ENCODE measurements at regions not wholly inside any gene's neighbourhood (a gene's known extent, or its start where the extent isn't known, plus 50 kb on each side); places are given as distances from the start of the nearest gene placed in this dataset.
"Not testable (repeated sequence)": the region's sequence is repeated elsewhere in the genome, so short reads cannot be mapped to it uniquely, and the experiment has no call there.

- in situ Hi-C loops (cut with HindIII; ENCODE audit: low sequenced_read_pairs); H3K4me3 ChIP-seq (ENCODE audit: low read depth, low read length); DNase-seq (ENCODE audit: low read depth, low spot score): not testable (repeated sequence)
Observed at GRCh38 chr20:30574337-30574736, 683.1 kb upstream of the DEFB115 start.

DNA sequence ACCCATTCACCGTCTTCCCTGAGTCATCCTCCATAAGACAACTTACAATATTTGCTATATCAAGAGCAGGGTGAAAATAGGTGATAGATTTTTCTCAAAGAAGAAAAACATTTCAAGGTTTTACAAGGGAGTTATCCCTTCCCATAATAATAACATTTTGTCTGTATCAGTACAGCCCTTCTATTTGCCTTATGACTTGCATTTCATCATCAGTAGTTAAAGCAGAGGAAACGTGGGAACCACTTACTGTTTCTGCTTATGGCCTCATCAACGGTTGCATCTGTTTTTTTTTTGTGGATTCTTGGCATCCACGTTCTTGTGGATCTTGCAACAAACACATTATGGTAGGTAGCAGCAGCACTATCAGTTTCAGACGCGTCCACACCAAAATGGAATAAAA is 678.4 kb upstream of the DEFB115 start:
- DNase-seq (ENCODE audit: low read depth, low spot score); in situ Hi-C loops (cut with HindIII; ENCODE audit: low sequenced_read_pairs); H3K4me3 ChIP-seq (ENCODE audit: low read depth, low read length): not testable (repeated sequence)

GRCh38 chr20:30579824-30580438 is 677.5 kb upstream of the DEFB115 start:
- H3K4me3 ChIP-seq (ENCODE audit: low read depth, low read length), result peak overlapping the region; percentile 22
- peak; percentile 13 for DNase-seq (ENCODE audit: low read depth, low spot score)
- in situ Hi-C loops (cut with HindIII; ENCODE audit: low sequenced_read_pairs), result not testable (repeated sequence)

DNA sequence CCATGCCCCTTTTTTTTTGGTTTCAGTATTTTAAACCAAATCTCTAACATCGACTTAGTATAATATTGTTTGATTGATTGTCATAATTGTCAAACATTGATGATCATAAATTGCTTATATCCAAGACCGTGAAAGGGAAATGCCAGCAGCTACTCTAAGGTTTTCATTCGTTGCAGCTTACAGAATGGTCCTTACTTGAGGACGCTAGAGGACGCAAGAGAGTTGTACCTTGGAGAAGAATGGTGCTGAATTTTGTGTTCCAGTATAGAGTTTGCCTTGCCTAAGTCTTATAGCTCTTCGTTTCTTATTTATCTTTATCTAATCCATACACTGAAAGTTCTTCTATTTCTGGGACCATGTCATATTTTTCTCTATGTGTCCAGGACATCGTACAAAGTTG is 675.6 kb upstream of the DEFB115 start:
- H3K4me3 ChIP-seq (ENCODE audit: low read depth, low read length); DNase-seq (ENCODE audit: low read depth, low spot score); in situ Hi-C loops (cut with HindIII; ENCODE audit: low sequenced_read_pairs): not testable (repeated sequence)

DNA sequence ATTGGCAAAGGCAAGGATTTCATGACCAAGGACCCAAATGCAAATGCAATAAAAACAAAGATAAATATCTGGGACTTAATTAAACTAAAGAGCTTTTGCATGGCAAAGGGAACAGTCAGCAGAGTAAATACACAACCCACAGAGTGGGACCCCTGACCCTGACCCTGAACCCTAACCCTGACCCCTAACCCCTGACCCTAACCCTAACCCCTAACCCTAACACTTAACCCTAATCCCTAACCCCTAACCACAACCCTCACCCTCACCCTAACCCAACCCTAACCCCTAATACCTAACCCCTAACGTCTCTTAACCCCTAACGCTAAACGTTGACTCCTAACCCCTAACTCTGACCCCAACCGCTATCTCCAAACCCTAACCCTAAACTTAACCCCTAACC is 673.1 kb upstream of the DEFB115 start:
- DNase-seq (ENCODE audit: low read depth, low spot score); in situ Hi-C loops (cut with HindIII; ENCODE audit: low sequenced_read_pairs); H3K4me3 ChIP-seq (ENCODE audit: low read depth, low read length): not testable (repeated sequence)

- DNase-seq (ENCODE audit: low read depth, low spot score); H3K4me3 ChIP-seq (ENCODE audit: low read depth, low read length); in situ Hi-C loops (cut with HindIII; ENCODE audit: low sequenced_read_pairs): not testable (repeated sequence)
Observed at GRCh38 chr20:30585244-30585796, 672.1 kb upstream of the DEFB115 start.

GRCh38 chr20:30586178-30586577 is 671.3 kb upstream of the DEFB115 start:
- DNase-seq (ENCODE audit: low read depth, low spot score); H3K4me3 ChIP-seq (ENCODE audit: low read depth, low read length); in situ Hi-C loops (cut with HindIII; ENCODE audit: low sequenced_read_pairs): not testable (repeated sequence)

GRCh38 chr20:30593572-30593971 is 663.9 kb upstream of the DEFB115 start:
- no peak for DNase-seq (ENCODE audit: low read depth, low spot score)
- in situ Hi-C loops (cut with HindIII; ENCODE audit: low sequenced_read_pairs), result no loop called here
- TF ChIP-seq, protein P1, sequence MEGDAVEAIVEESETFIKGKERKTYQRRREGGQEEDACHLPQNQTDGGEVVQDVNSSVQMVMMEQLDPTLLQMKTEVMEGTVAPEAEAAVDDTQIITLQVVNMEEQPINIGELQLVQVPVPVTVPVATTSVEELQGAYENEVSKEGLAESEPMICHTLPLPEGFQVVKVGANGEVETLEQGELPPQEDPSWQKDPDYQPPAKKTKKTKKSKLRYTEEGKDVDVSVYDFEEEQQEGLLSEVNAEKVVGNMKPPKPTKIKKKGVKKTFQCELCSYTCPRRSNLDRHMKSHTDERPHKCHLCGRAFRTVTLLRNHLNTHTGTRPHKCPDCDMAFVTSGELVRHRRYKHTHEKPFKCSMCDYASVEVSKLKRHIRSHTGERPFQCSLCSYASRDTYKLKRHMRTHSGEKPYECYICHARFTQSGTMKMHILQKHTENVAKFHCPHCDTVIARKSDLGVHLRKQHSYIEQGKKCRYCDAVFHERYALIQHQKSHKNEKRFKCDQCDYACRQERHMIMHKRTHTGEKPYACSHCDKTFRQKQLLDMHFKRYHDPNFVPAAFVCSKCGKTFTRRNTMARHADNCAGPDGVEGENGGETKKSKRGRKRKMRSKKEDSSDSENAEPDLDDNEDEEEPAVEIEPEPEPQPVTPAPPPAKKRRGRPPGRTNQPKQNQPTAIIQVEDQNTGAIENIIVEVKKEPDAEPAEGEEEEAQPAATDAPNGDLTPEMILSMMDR (IDR thresholded peaks at IDR 0.05; ENCODE audit: low read depth, low read length), result no peak
- H3K4me3 ChIP-seq (ENCODE audit: low read depth, low read length), result no peak overlapping the region

- DNase-seq (ENCODE audit: low read depth, low spot score), result no peak
- in situ Hi-C loops (cut with HindIII; ENCODE audit: low sequenced_read_pairs), result no loop called here
- TF ChIP-seq, protein P1 (IDR thresholded peaks at IDR 0.05; ENCODE audit: low read depth, low read length), result no peak
- no peak overlapping the region for H3K4me3 ChIP-seq (ENCODE audit: low read depth, low read length)
Observed at GRCh38 chr20:30594112-30594511, 663.4 kb upstream of the DEFB115 start.

GRCh38 chr20:30595698-30596097 is 661.8 kb upstream of the DEFB115 start:
- no peak for DNase-seq (ENCODE audit: low read depth, low spot score)
- TF ChIP-seq, protein P1 (IDR thresholded peaks at IDR 0.05; ENCODE audit: low read depth, low read length), result no peak
- in situ Hi-C loops (cut with HindIII; ENCODE audit: low sequenced_read_pairs), result no loop called here
- no peak overlapping the region for H3K4me3 ChIP-seq (ENCODE audit: low read depth, low read length)

DNA sequence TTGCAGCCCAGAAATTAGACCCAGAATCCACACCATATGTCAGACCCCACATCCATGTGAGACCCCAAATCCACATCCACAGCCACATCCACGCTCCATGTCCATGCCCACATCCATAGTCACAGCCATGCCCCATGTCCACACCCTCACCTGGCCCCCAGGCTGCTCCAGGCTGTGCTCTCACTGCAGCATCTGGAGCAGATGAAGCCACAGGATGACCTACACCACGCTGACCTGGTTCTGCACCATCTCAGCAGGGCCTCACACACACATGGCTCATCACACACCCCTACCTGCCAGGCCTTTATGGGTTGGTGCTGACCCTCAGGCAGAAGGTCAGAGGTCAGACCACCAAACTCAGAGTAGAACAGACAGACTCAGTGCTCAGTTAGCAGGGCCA is 660.0 kb upstream of the DEFB115 start:
- H3K4me3 ChIP-seq (ENCODE audit: low read depth, low read length); DNase-seq (ENCODE audit: low read depth, low spot score); in situ Hi-C loops (cut with HindIII; ENCODE audit: low sequenced_read_pairs): not testable (repeated sequence)
